Fibroblast of lung (primary cell): ENCODE measurements at regions not wholly inside any gene's neighbourhood (a gene's known extent, or its start where the extent isn't known, plus 50 kb on each side); places are given as distances from the start of the nearest gene placed in this dataset.

ENCODE experiments used
- DNase-seq, 2 donors: peaks; one replicate each; pipeline versions ENCODE4 v3.0.0 to v3.0.0-alpha.2; 2010; ENCODE audit warnings: low read depth in 2 of 2
- H2AFZ ChIP-seq: 2 replicates; pipeline ENCODE4 v1.5.1; 2012; ENCODE audit warnings: low read length, control low read depth, inconsistent platforms
- H3K27ac ChIP-seq: 2 replicates; pipeline ENCODE4 v1.5.1; 2011; ENCODE audit warnings: low read length, control low read depth; ENCODE audit not compliant: insufficient read depth
- H3K27me3 ChIP-seq: 2 replicates; pipeline ENCODE4 v1.5.1; 2011; ENCODE audit warnings: mild to moderate bottlenecking, low read length; ENCODE audit not compliant: control insufficient read depth, insufficient read depth
- H3K36me3 ChIP-seq: 2 replicates; pipeline ENCODE4 v1.5.1; 2011; ENCODE audit warnings: low read length; ENCODE audit not compliant: control insufficient read depth, insufficient read depth
- H3K4me1 ChIP-seq: 2 replicates; pipeline ENCODE4 v1.5.1; 2011; ENCODE audit warnings: low read length; ENCODE audit not compliant: control insufficient read depth, insufficient read depth; ENCODE audit errors: extremely low read depth
- H3K4me2 ChIP-seq: 2 replicates; pipeline ENCODE4 v1.5.1; 2011; ENCODE audit warnings: low read length, control low read depth; ENCODE audit not compliant: insufficient read depth; ENCODE audit errors: extremely low read depth
- H3K4me3 ChIP-seq, 4 experiments: fragments of 200-600 bp in 1 of 4; sonication (generic) in 1 of 4; replicated peaks in 1 of 4; 2 replicates each; pipeline ENCODE4 v1.5.1; 2011 to 2016; ENCODE audit warnings: low read length in 4 of 4, low read depth in 3 of 4, mild to moderate bottlenecking in 3 of 4, control low read depth in 2 of 4, inconsistent platforms in 1 of 4, mixed read lengths in 1 of 4; ENCODE audit not compliant: insufficient read depth in 1 of 4; ENCODE audit errors: control extremely low read depth in 1 of 4
- H3K79me2 ChIP-seq: 2 replicates; pipeline ENCODE4 v1.5.1; 2012; ENCODE audit warnings: mild to moderate bottlenecking, low read length, inconsistent platforms; ENCODE audit not compliant: control insufficient read depth, insufficient read depth
- H3K9ac ChIP-seq: 2 replicates; pipeline ENCODE4 v1.5.1; 2011; ENCODE audit warnings: mild to moderate bottlenecking, low read length, control low read depth; ENCODE audit not compliant: insufficient read depth
- H3K9me3 ChIP-seq: 2 replicates; pipeline ENCODE4 v1.5.1; 2012; ENCODE audit warnings: low read depth, low read length; ENCODE audit not compliant: control insufficient read depth, insufficient read depth
- H4K20me1 ChIP-seq: 2 replicates; pipeline ENCODE4 v1.5.1; 2011; ENCODE audit warnings: low read length; ENCODE audit not compliant: control insufficient read depth, insufficient read depth; ENCODE audit errors: extremely low read depth
- EZH2 ChIP-seq: IDR thresholded peaks from 2 replicates; pipeline ENCODE4 v1.5.1; 2012; ENCODE audit warnings: low read length, control low read depth, mild to moderate bottlenecking; ENCODE audit errors: missing control alignments
- TF ChIP-seq, protein P1 (sequence below), 2 donors: IDR thresholded peaks in 1 of 2; conservative IDR thresholded peaks in 1 of 2; 1 replicate in 1 of 2; 2 replicates in 1 of 2; pipeline ENCODE4 v1.5.1; 2011 to 2012; ENCODE audit warnings: low read length in 2 of 2, control low read depth in 1 of 2, inconsistent platforms in 1 of 2, low read depth in 1 of 2, mild to moderate bottlenecking in 1 of 2

DNA sequence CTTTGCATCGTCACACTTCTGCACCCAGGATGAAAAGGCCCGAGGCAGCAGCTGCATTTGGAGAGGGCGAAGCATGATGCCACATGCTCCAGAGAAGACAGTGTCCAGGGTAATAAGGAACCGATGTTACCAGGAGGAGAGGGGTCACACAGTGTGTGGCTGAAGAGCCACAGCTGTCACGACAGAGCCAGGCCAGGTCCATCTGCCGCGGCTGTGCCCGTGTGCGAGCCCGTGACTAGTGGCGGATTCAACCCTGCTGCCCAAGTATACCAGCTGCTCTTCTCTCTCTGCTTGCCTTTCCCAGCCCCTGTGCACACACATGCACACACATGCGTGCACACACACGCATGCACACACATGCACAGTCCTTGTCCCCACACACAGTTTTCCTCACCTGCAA lies 1432.5 kb downstream of the BRD1 start:
- Histone ChIP-seq H3K4me1 (no peaks in the 10 kb centered on the region), H3K79me2 (no peaks in the 10 kb centered on the region), H2AFZ (no peak overlapping the region), H3K36me3 (no peaks in the 10 kb centered on the region), H3K27ac (no peak overlapping the region), H3K9me3 (no peaks in the 10 kb centered on the region), H3K27me3 (no peaks in the 10 kb centered on the region), H3K9ac (no peak overlapping the region), H3K4me2 (no peak overlapping the region), H4K20me1 (no peaks in the 10 kb centered on the region), H3K4me3 (no peak overlapping the region)
- no peak for DNase-seq
- TF ChIP-seq, protein P1, sequence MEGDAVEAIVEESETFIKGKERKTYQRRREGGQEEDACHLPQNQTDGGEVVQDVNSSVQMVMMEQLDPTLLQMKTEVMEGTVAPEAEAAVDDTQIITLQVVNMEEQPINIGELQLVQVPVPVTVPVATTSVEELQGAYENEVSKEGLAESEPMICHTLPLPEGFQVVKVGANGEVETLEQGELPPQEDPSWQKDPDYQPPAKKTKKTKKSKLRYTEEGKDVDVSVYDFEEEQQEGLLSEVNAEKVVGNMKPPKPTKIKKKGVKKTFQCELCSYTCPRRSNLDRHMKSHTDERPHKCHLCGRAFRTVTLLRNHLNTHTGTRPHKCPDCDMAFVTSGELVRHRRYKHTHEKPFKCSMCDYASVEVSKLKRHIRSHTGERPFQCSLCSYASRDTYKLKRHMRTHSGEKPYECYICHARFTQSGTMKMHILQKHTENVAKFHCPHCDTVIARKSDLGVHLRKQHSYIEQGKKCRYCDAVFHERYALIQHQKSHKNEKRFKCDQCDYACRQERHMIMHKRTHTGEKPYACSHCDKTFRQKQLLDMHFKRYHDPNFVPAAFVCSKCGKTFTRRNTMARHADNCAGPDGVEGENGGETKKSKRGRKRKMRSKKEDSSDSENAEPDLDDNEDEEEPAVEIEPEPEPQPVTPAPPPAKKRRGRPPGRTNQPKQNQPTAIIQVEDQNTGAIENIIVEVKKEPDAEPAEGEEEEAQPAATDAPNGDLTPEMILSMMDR (conservative IDR thresholded peaks at IDR 0.05 in 1 of 2, IDR thresholded peaks at IDR 0.05 in 1 of 2; ENCODE audit: low read depth in 1 of 2, low read length in 2 of 2) = no peak
- no peak for TF ChIP-seq EZH2

DNA sequence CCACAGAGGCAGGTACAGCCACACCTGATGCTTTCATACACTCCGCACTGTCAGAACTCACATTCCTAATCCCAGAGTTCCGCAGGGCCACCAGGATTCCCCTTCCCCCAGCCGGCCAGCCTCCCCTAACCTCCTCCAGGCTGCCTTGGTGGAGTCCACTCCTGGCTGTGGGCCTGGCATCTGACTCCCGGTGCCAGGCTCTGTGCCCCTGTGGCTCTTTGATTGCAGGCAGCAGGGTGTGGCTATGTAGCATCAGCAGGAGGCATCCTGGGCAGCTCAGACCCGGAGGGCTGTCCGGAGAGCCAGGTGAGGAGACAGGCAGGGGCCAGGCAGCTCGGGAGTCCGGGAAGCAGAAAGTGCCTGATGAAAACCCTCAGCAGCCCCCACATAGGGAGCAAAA lies 1432.9 kb downstream of the BRD1 start:
- H3K27ac ChIP-seq = no peak overlapping the region
- no peaks in the 10 kb centered on the region for H3K79me2 ChIP-seq
- no peaks in the 10 kb centered on the region for H3K36me3 ChIP-seq
- no peaks in the 10 kb centered on the region for H3K9me3 ChIP-seq
- TF ChIP-seq, protein P1 (conservative IDR thresholded peaks at IDR 0.05 in 1 of 2, IDR thresholded peaks at IDR 0.05 in 1 of 2; ENCODE audit: low read depth in 1 of 2, low read length in 2 of 2) = no peak
- TF ChIP-seq EZH2 = no peak
- H4K20me1 ChIP-seq = no peaks in the 10 kb centered on the region
- H3K27me3 ChIP-seq = no peaks in the 10 kb centered on the region
- no peaks in the 10 kb centered on the region for H3K4me1 ChIP-seq
- H3K4me2 ChIP-seq = no peak overlapping the region
- no peak overlapping the region for H2AFZ ChIP-seq
- H3K4me3 ChIP-seq = no peak overlapping the region
- no peak for DNase-seq
- H3K9ac ChIP-seq = no peak overlapping the region

DNA sequence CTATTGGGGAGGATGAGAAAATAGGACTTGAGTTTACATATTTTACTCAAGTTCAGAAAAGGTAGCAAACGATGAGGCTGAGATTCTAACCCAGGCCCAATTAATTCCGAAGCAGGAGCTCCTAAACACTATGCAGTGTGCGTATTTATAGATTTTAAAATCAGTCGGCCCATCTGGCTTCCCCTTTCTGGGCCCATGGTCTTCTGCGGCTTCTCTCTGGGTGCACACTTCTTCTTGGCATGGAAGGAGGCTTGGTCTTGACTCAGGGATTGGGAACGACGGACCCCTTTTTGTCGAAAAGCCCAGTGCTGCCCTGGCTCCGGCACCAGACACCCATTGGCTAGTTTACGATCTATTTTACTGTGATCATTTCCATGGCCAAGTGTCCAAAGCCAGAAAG lies 1433.8 kb downstream of the BRD1 start:
- TF ChIP-seq, protein P1 (conservative IDR thresholded peaks at IDR 0.05 in 1 of 2, IDR thresholded peaks at IDR 0.05 in 1 of 2; ENCODE audit: low read depth in 1 of 2, low read length in 2 of 2) = no peak
- no peak for TF ChIP-seq EZH2
- H4K20me1 ChIP-seq = no peaks in the 10 kb centered on the region
- no peaks in the 10 kb centered on the region for H3K79me2 ChIP-seq
- H3K4me1 ChIP-seq = no peaks in the 10 kb centered on the region
- no peak overlapping the region for H3K4me2 ChIP-seq
- H3K36me3 ChIP-seq = no peaks in the 10 kb centered on the region
- no peak overlapping the region for H3K27ac ChIP-seq
- DNase-seq = no peak
- no peaks in the 10 kb centered on the region for H3K9me3 ChIP-seq
- H2AFZ ChIP-seq = no peak overlapping the region
- no peak overlapping the region for H3K9ac ChIP-seq
- H3K27me3 ChIP-seq = no peaks in the 10 kb centered on the region
- no peak overlapping the region for H3K4me3 ChIP-seq
